B cell (primary cell): ENCODE measurements at regions not wholly inside any gene's neighbourhood (a gene's known extent, or its start where the extent isn't known, plus 50 kb on each side); places are given as distances from the start of the nearest gene placed in this dataset.
A peak's percentile ranks its signal among the peaks of the same experiment; 100 is the strongest.
"Not testable (repeated sequence)": the region's sequence is repeated elsewhere in the genome, so short reads cannot be mapped to it uniquely, and the experiment has no call there.

Experiments used
- ATAC-seq: fragments of 200-7000 bp; cut with Tn5 transposase; one replicate; pipeline ENCODE4 v1.10.0; 2021; ENCODE audit warnings: low read depth, mild to moderate bottlenecking, moderate number of reproducible peaks, moderate library complexity
- CTCF ChIA-PET: fragments of 350-600 bp; sonication (Branson Sonifier 250); formaldehyde crosslinking; loops from one replicate; lab custom pipeline; 2021; ENCODE audit warnings: antibody characterized with exemption, inconsistent platforms; lab: Charles Lee
- POLR2A ChIA-PET: fragments of 350-600 bp; sonication (Branson Sonifier 250); formaldehyde crosslinking; loops from one replicate; lab custom pipeline; 2021; ENCODE audit warnings: antibody characterized with exemption; lab: Charles Lee
- DNase-seq: peaks from one replicate; pipeline ENCODE4 v3.0.0; 2013
- H2AFZ ChIP-seq: 2 replicates; pipeline ENCODE4 v1.6.1; 2012; ENCODE audit warnings: mild to moderate bottlenecking, low read depth, low read length; ENCODE audit not compliant: insufficient read depth, poor library complexity, severe bottlenecking
- H3K27ac ChIP-seq, 2 donors: 1 replicate in 1 of 2; 2 replicates in 1 of 2; pipeline ENCODE4 v1.5.1; 2012 to 2013; ENCODE audit warnings: low read length in 2 of 2, mild to moderate bottlenecking in 2 of 2, moderate library complexity in 1 of 2
- H3K27me3 ChIP-seq, 4 experiments: fragments of 200-600 bp in 1 of 4; sonication (generic) in 1 of 4; replicated peaks in 1 of 4; 1 replicate in 2 of 4; 2 replicates in 2 of 4; pipeline versions ENCODE4 v1.6.1 to v1.7.0; 2013 to 2016; ENCODE audit warnings: low read length in 3 of 4, mild to moderate bottlenecking in 2 of 4, mixed read lengths in 1 of 4, moderate library complexity in 1 of 4; ENCODE audit not compliant: insufficient read depth in 4 of 4, control insufficient read depth in 3 of 4; ENCODE audit errors: control extremely low read depth in 1 of 4
- H3K36me3 ChIP-seq, 2 experiments: replicated peaks in 1 of 2; 1 replicate in 1 of 2; 2 replicates in 1 of 2; pipeline versions ENCODE4 v1.6.1 to v1.7.1; 2013; ENCODE audit warnings: low read length in 1 of 2; ENCODE audit not compliant: insufficient read depth in 2 of 2, control insufficient read depth in 1 of 2; ENCODE audit errors: control extremely low read depth in 1 of 2, extremely low read depth in 1 of 2
- H3K4me1 ChIP-seq, 2 donors: fragments of 200-600 bp in 1 of 2; sonication (generic) in 1 of 2; 1 replicate in 1 of 2; 2 replicates in 1 of 2; pipeline versions ENCODE4 v1.5.1 to v1.6.1; 2013 to 2017; ENCODE audit warnings: low read length in 2 of 2; ENCODE audit not compliant: control insufficient read depth in 2 of 2, insufficient read depth in 2 of 2
- H3K4me2 ChIP-seq: replicated peaks from 2 replicates; pipeline ENCODE3; 2012; ENCODE audit warnings: mild to moderate bottlenecking, low read depth, low read length; ENCODE audit not compliant: poor library complexity, severe bottlenecking
- H3K4me3 ChIP-seq, 5 experiments: fragments of 200-600 bp in 1 of 5; sonication (generic) in 1 of 5; 1 replicate in 3 of 5; 2 replicates in 2 of 5; pipeline versions ENCODE4 v1.5.1 to v1.7.0; 2011 to 2016; ENCODE audit warnings: low read length in 4 of 5, mild to moderate bottlenecking in 4 of 5, low read depth in 2 of 5, control low read depth in 1 of 5, moderate library complexity in 1 of 5; ENCODE audit not compliant: insufficient read depth in 1 of 5; ENCODE audit errors: control extremely low read depth in 1 of 5, extremely low read depth in 1 of 5
- H3K79me2 ChIP-seq: fragments of 200-600 bp; sonication (generic); one replicate; pipeline ENCODE4 v1.6.0; 2016; ENCODE audit warnings: low read length; ENCODE audit not compliant: control insufficient read depth, insufficient read depth
- H3K9ac ChIP-seq: fragments of 200-600 bp; sonication (generic); 2 replicates; pipeline ENCODE4 v1.6.1; 2017; ENCODE audit warnings: mild to moderate bottlenecking, low read length, moderate library complexity
- H3K9me3 ChIP-seq, 3 donors: one replicate each; pipeline versions ENCODE4 v1.6.1 to v1.7.1; 2013; ENCODE audit warnings: low read length in 2 of 3; ENCODE audit not compliant: control insufficient read depth in 2 of 3, insufficient read depth in 1 of 3; ENCODE audit errors: control extremely low read depth in 1 of 3
- H4K20me1 ChIP-seq: 2 replicates; pipeline ENCODE4 v1.6.0; 2012; ENCODE audit warnings: mild to moderate bottlenecking, low read length; ENCODE audit not compliant: insufficient read depth, control insufficient read depth, poor library complexity, severe bottlenecking
- H3K27ac Mint-ChIP-seq: one replicate; pipeline ENCODE4 v1.8.0; 2021; ENCODE audit warnings: mixed read lengths
- H3K27me3 Mint-ChIP-seq: one replicate; pipeline ENCODE4 v1.8.0; 2021; ENCODE audit warnings: mixed read lengths
- H3K4me1 Mint-ChIP-seq: one replicate; pipeline ENCODE4 v1.8.0; 2021; ENCODE audit warnings: mixed read lengths
- H3K4me3 Mint-ChIP-seq: one replicate; pipeline ENCODE4 v1.8.0; 2021; ENCODE audit warnings: mixed read lengths
- H3K9me3 Mint-ChIP-seq: one replicate; pipeline ENCODE4 v1.8.0; 2022; ENCODE audit warnings: mixed read lengths; ENCODE audit not compliant: insufficient read depth
- EZH2 ChIP-seq: IDR thresholded peaks from 2 replicates; pipeline ENCODE4 v1.6.1; 2012; ENCODE audit warnings: borderline replicate concordance, low read depth, mild to moderate bottlenecking, moderate library complexity, low read length; ENCODE audit not compliant: insufficient read depth, poor library complexity, severe bottlenecking
- WGBS: methylation state at CpG from one replicate; pipeline ENCODE4 v1.1.5; 2013; ENCODE audit warnings: missing lambda C conversion rate; ENCODE audit not compliant: insufficient coverage; 5-methylcytosine and 5-hydroxymethylcytosine counted together
- intact Hi-C: fragments of 100-400 bp; cut with micrococcal nuclease; formaldehyde crosslinking; loops from one replicate; pipeline ENCODE4 v1.10.0; 2022
- TF ChIP-seq, protein P1 (sequence below): fragments of 200-600 bp; IDR thresholded peaks from one replicate; pipeline ENCODE4 v1.8.0; 2022; ENCODE audit warnings: antibody characterized with exemption, mild to moderate bottlenecking

DNA sequence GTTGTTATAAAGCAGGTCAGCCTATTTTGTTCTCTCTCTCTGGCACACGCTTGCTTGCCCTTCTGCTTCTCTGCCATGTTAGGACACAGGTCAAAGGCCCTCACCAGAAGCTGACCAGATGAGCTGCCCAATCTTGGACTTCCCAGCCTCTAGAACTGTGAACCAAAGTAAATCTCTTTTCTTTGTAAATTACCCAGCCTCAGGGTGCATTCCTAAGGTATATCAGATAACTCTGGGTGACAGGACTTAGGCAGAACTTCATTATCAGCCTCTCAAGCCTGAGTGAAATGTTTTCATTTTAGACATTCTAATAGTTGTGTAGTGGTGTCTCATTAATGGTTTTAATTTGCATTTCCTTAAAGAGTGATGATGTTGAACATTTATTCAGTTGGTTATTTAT is 124.3 kb downstream of the CDRT15L2 start:
- Histone ChIP-seq H3K27ac (no peak overlapping the region), H3K79me2 (no peaks in the 10 kb centered on the region), H3K36me3 (no peaks in the 10 kb centered on the region), H3K27me3 (no peaks in the 10 kb centered on the region), H3K4me1 (peaks cover 0 to 11% of the 10 kb centered on the region in 2 donors), H3K9me3 (no peaks in the 10 kb centered on the region), H3K9ac (no peak overlapping the region), H3K4me3 (no peak overlapping the region), H3K4me2 (no peak overlapping the region), H4K20me1 (no peaks in the 10 kb centered on the region), H2AFZ (no peak overlapping the region)
- TF ChIP-seq, protein P1, sequence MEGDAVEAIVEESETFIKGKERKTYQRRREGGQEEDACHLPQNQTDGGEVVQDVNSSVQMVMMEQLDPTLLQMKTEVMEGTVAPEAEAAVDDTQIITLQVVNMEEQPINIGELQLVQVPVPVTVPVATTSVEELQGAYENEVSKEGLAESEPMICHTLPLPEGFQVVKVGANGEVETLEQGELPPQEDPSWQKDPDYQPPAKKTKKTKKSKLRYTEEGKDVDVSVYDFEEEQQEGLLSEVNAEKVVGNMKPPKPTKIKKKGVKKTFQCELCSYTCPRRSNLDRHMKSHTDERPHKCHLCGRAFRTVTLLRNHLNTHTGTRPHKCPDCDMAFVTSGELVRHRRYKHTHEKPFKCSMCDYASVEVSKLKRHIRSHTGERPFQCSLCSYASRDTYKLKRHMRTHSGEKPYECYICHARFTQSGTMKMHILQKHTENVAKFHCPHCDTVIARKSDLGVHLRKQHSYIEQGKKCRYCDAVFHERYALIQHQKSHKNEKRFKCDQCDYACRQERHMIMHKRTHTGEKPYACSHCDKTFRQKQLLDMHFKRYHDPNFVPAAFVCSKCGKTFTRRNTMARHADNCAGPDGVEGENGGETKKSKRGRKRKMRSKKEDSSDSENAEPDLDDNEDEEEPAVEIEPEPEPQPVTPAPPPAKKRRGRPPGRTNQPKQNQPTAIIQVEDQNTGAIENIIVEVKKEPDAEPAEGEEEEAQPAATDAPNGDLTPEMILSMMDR, result no peak
- TF ChIP-seq EZH2, result no peak
- ChIA-PET CTCF (no interaction called here), POLR2A (interaction anchor here (1.1 kb wide), 1 partner anchor 21 kb away, joined by 3 read pairs; no protein-coding TSS in a partner anchor)
- Mint-ChIP-seq H3K4me1 (peaks cover 30% of the 10 kb centered on the region), H3K27ac (peak overlapping the region; percentile 61), H3K4me3 (no peak overlapping the region), H3K27me3 (no peaks in the 10 kb centered on the region), H3K9me3 (no peaks in the 10 kb centered on the region)
- ATAC-seq (no peak), DNase-seq (no peak)
- 100% methylated on average over 1 of the region's 1 CpG for WGBS
- intact Hi-C loops, result no loop called here

DNA sequence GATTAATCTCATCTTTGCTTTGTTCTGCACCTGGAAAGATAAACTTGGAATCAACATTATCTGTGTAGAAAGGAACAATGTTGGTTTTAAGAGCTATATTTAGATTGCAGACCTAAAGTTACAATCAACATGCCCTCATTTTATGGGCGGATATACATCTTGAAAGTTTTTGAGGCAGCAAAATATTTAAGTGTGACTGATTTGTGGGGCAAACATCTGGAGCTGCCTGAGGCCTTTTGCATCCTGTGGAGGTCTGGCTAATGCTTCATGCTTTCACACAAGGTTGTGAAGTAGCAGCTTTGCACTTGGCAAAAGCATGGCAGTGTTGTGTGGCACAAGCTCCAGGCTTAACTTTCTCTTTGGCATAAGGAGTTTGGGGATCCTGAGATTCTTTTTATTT is 125.7 kb downstream of the CDRT15L2 start:
- DNase-seq, H3K9me3 Mint-ChIP-seq, H3K9ac ChIP-seq, H3K27me3 ChIP-seq, H3K36me3 ChIP-seq, H3K4me1 ChIP-seq, H3K4me3 ChIP-seq, H3K9me3 ChIP-seq, H3K27ac ChIP-seq, H3K79me2 ChIP-seq, ATAC-seq, H3K4me3 Mint-ChIP-seq, H2AFZ ChIP-seq, H3K27me3 Mint-ChIP-seq, H4K20me1 ChIP-seq, H3K27ac Mint-ChIP-seq, intact Hi-C loops, CTCF ChIA-PET, H3K4me2 ChIP-seq: not testable (repeated sequence)
- peaks cover 22% of the 10 kb centered on the region for H3K4me1 Mint-ChIP-seq
- no CpG with 5 or more reads among the region's 1 CpG for WGBS
- POLR2A ChIA-PET, result interaction anchor here (1.1 kb wide), 1 partner anchor 20 kb away, joined by 3 read pairs; no protein-coding TSS in a partner anchor
